WTC11 (cell line): ENCODE measurements at regions not wholly inside any gene's neighbourhood (a gene's known extent, or its start where the extent isn't known, plus 50 kb on each side); places are given as distances from the start of the nearest gene placed in this dataset.

ENCODE experiments used
- ATAC-seq: fragments of 200-7000 bp; cut with Tn5 transposase; 2 replicates; pipeline ENCODE4 v1.10.0; 2021; ENCODE audit warnings: mild to moderate bottlenecking, moderate library complexity
- CTCF ChIA-PET: fragments of 300-600 bp; sonication (Branson Sonifier 250); formaldehyde crosslinking; loops from one replicate; lab custom pipeline; 2021; ENCODE audit warnings: antibody characterized with exemption; lab: Charles Lee
- POLR2A ChIA-PET: fragments of 350-600 bp; sonication (Branson Sonifier 250); formaldehyde crosslinking; loops from one replicate; lab custom pipeline; 2021; ENCODE audit warnings: antibody characterized with exemption; lab: Charles Lee
- DNase-seq: peaks from one replicate; pipeline ENCODE4 v3.0.0; 2021; ENCODE audit warnings: low spot score
- H3K27ac Mint-ChIP-seq: 2 replicates; pipeline ENCODE4 v1.8.0; 2021; ENCODE audit warnings: mixed read lengths
- H3K27me3 Mint-ChIP-seq: 2 replicates; pipeline ENCODE4 v1.8.0; 2021; ENCODE audit warnings: low read depth, mild to moderate bottlenecking, moderate library complexity, mixed read lengths
- H3K36me3 Mint-ChIP-seq: 2 replicates; pipeline ENCODE4 v1.8.0; 2021; ENCODE audit warnings: mixed read lengths
- H3K4me1 Mint-ChIP-seq: 2 replicates; pipeline ENCODE4 v1.8.0; 2022; ENCODE audit warnings: mixed read lengths
- H3K4me3 Mint-ChIP-seq: 2 replicates; pipeline ENCODE4 v1.8.0; 2021; ENCODE audit warnings: mild to moderate bottlenecking, moderate library complexity, mixed read lengths
- H3K9me3 Mint-ChIP-seq: 2 replicates; pipeline ENCODE4 v1.8.0; 2021; ENCODE audit warnings: mixed read lengths
- CREB1 ChIP-seq: sonication (generic); formaldehyde crosslinking; IDR thresholded peaks from 2 replicates; pipeline ENCODE4 v1.8.0; 2023; ENCODE audit warnings: mild to moderate bottlenecking, missing genetic modification reagents
- CTCF ChIP-seq: fragments of 200-600 bp; IDR thresholded peaks from 2 replicates; pipeline ENCODE4 v1.8.0; 2022; ENCODE audit warnings: antibody characterized with exemption
- ESRRA ChIP-seq: sonication (generic); formaldehyde crosslinking; IDR thresholded peaks from 2 replicates; pipeline ENCODE4 v1.8.1; 2022; ENCODE audit warnings: mild to moderate bottlenecking, missing genetic modification reagents, borderline replicate concordance
- ETV6 ChIP-seq: sonication (generic); formaldehyde crosslinking; IDR thresholded peaks from 2 replicates; pipeline ENCODE4 v1.8.1; 2022; ENCODE audit warnings: mild to moderate bottlenecking, missing genetic modification reagents
- FOXP1 ChIP-seq: sonication (generic); formaldehyde crosslinking; IDR thresholded peaks from 2 replicates; pipeline ENCODE4 v1.8.0; 2022; ENCODE audit warnings: missing genetic modification reagents, mild to moderate bottlenecking, moderate library complexity, borderline replicate concordance
- FOXP4 ChIP-seq: sonication (generic); formaldehyde crosslinking; IDR thresholded peaks from 2 replicates; pipeline ENCODE4 v1.8.0; 2022; ENCODE audit warnings: mild to moderate bottlenecking, missing genetic modification reagents
- GRHL2 ChIP-seq: fragments of 250-450 bp; sonication (Bioruptor Pico); IDR thresholded peaks from 2 replicates; pipeline ENCODE4 v1.8.0; 2022; ENCODE audit warnings: mild to moderate bottlenecking, moderate library complexity; ENCODE audit not compliant: insufficient replicate concordance, severe bottlenecking
- GTF2I ChIP-seq: fragments of 250-450 bp; sonication (Bioruptor Pico); conservative IDR thresholded peaks from 2 replicates; pipeline ENCODE4 v1.4.0; 2021; ENCODE audit warnings: mild to moderate bottlenecking
- MXD4 ChIP-seq: fragments of 250-450 bp; sonication (Bioruptor Pico); IDR thresholded peaks from 2 replicates; pipeline ENCODE4 v1.8.0; 2021; ENCODE audit warnings: mild to moderate bottlenecking, moderate library complexity, borderline replicate concordance
- PRRX2 ChIP-seq: fragments of 250-450 bp; sonication (Bioruptor Pico); IDR thresholded peaks from 2 replicates; pipeline ENCODE4 v1.8.0; 2021; ENCODE audit warnings: mild to moderate bottlenecking
- SMAD3 ChIP-seq: sonication (generic); formaldehyde crosslinking; IDR thresholded peaks from 2 replicates; pipeline ENCODE4 v1.8.0; 2022; ENCODE audit warnings: missing genetic modification reagents, mild to moderate bottlenecking, borderline replicate concordance
- SP1 ChIP-seq: sonication (generic); formaldehyde crosslinking; conservative IDR thresholded peaks from 2 replicates; pipeline ENCODE4 v1.8.1; 2022; ENCODE audit warnings: missing genetic modification reagents
- STAT6 ChIP-seq: sonication (generic); formaldehyde crosslinking; conservative IDR thresholded peaks from 2 replicates; pipeline ENCODE4 v1.8.1; 2023; ENCODE audit warnings: mild to moderate bottlenecking, low read depth, missing genetic modification reagents, moderate library complexity
- ZBTB43 ChIP-seq: sonication (generic); formaldehyde crosslinking; IDR thresholded peaks from 2 replicates; pipeline ENCODE4 v1.8.1; 2023; ENCODE audit warnings: mild to moderate bottlenecking, missing genetic modification reagents
- ZNF263 ChIP-seq: sonication (generic); formaldehyde crosslinking; IDR thresholded peaks from 2 replicates; pipeline ENCODE4 v1.8.1; 2022; ENCODE audit warnings: low read depth, mild to moderate bottlenecking, moderate library complexity, missing genetic modification reagents
- ZNF532 ChIP-seq: fragments of 250-450 bp; sonication (Bioruptor Pico); IDR thresholded peaks from 2 replicates; pipeline ENCODE4 v1.9.0; 2021; ENCODE audit warnings: mild to moderate bottlenecking, borderline replicate concordance
- ZNF671 ChIP-seq: fragments of 250-450 bp; sonication (Bioruptor Pico); IDR thresholded peaks from 2 replicates; pipeline ENCODE4 v1.8.0; 2021; ENCODE audit warnings: mild to moderate bottlenecking

GRCh38 chr2:2564300-2565078 lies 233.4 kb upstream of the MYT1L start (continued):
- TF ChIP-seq CTCF = no peak
- no peak for TF ChIP-seq GRHL2 (CRISPR knock-in tag)
- no peak for TF ChIP-seq SMAD3 (CRISPR knock-in tag)
- TF ChIP-seq PRRX2 (CRISPR knock-in tag) = no peak
- TF ChIP-seq FOXP1 (CRISPR knock-in tag) = no peak
- no peak for TF ChIP-seq ETV6
- TF ChIP-seq STAT6 (CRISPR knock-in tag) = no peak

GRCh38 chr2:2563309-2563860 lies 232.3 kb upstream of the MYT1L start:
- Mint-ChIP-seq H3K9me3 (no peaks in the 10 kb centered on the region), H3K4me1 (peaks cover 21% of the 10 kb centered on the region), H3K4me3 (no peak overlapping the region), H3K36me3 (no peaks in the 10 kb centered on the region), H3K27ac (no peak overlapping the region), H3K27me3 (no peaks in the 10 kb centered on the region)
- no peak for TF ChIP-seq ETV6
- TF ChIP-seq ESRRA (CRISPR knock-in tag) = no peak
- TF ChIP-seq PRRX2 (CRISPR knock-in tag) = no peak
- TF ChIP-seq ZBTB43 (CRISPR knock-in tag) = no peak
- no peak for TF ChIP-seq ZNF671
- TF ChIP-seq CREB1 (CRISPR knock-in tag) = no peak
- TF ChIP-seq ZNF532 (CRISPR knock-in tag) = no peak
- no peak for TF ChIP-seq GTF2I (CRISPR knock-in tag)
- no peak for TF ChIP-seq FOXP4 (CRISPR knock-in tag)
- TF ChIP-seq SP1 (CRISPR knock-in tag) = no peak
- no peak for TF ChIP-seq ZNF263 (CRISPR knock-in tag)
- TF ChIP-seq MXD4 (CRISPR knock-in tag) = no peak
- ATAC-seq (no peak), DNase-seq (no peak)
- ChIA-PET CTCF (no interaction called here), POLR2A (no interaction called here)
